ENCODE measurements at regions not wholly inside any gene's neighbourhood (a gene's known extent, or its start where the extent isn't known, plus 50 kb on each side); places are given as distances from the start of the nearest gene placed in this dataset.

GRCh38 chr3:110528305-110529121 lies 543.1 kb upstream of the NECTIN3 start (continued):
- TF ChIP-seq, protein P1, sequence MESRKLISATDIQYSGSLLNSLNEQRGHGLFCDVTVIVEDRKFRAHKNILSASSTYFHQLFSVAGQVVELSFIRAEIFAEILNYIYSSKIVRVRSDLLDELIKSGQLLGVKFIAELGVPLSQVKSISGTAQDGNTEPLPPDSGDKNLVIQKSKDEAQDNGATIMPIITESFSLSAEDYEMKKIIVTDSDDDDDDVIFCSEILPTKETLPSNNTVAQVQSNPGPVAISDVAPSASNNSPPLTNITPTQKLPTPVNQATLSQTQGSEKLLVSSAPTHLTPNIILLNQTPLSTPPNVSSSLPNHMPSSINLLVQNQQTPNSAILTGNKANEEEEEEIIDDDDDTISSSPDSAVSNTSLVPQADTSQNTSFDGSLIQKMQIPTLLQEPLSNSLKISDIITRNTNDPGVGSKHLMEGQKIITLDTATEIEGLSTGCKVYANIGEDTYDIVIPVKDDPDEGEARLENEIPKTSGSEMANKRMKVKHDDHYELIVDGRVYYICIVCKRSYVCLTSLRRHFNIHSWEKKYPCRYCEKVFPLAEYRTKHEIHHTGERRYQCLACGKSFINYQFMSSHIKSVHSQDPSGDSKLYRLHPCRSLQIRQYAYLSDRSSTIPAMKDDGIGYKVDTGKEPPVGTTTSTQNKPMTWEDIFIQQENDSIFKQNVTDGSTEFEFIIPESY (CRISPR knock-in tag; IDR thresholded peaks at IDR 0.05) = no peak
- peak; percentile 79 for TF ChIP-seq ZNF592 (IDR thresholded peaks at IDR 0.05)
- TF ChIP-seq CXXC5 (CRISPR knock-in tag; IDR thresholded peaks at IDR 0.05) = no peak
- no peak for TF ChIP-seq ILK (tag; IDR thresholded peaks at IDR 0.05; ENCODE audit: borderline replicate concordance, low read depth)
- no peak for TF ChIP-seq DIDO1 (tag; IDR thresholded peaks at IDR 0.05; ENCODE audit: low read depth)
- no peak for TF ChIP-seq ZKSCAN3 (CRISPR knock-in tag; IDR thresholded peaks at IDR 0.05)
- TF ChIP-seq, protein P2, sequence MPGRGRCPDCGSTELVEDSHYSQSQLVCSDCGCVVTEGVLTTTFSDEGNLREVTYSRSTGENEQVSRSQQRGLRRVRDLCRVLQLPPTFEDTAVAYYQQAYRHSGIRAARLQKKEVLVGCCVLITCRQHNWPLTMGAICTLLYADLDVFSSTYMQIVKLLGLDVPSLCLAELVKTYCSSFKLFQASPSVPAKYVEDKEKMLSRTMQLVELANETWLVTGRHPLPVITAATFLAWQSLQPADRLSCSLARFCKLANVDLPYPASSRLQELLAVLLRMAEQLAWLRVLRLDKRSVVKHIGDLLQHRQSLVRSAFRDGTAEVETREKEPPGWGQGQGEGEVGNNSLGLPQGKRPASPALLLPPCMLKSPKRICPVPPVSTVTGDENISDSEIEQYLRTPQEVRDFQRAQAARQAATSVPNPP (IDR thresholded peaks at IDR 0.05; ENCODE audit: borderline replicate concordance, insufficient read depth, insufficient read length) = no peak
- no peak for TF ChIP-seq U2AF2 (optimal IDR thresholded peaks at IDR 0.05; ENCODE audit: low read depth, low read length)
- no peak for TF ChIP-seq ARNT (IDR thresholded peaks at IDR 0.05)
- no peak for TF ChIP-seq MLLT1 (IDR thresholded peaks at IDR 0.05)
- TF ChIP-seq SREBF2 (CRISPR knock-in tag; IDR thresholded peaks at IDR 0.05) = no peak
- TF ChIP-seq TEAD4 (IDR thresholded peaks at IDR 0.05; ENCODE audit: low read length) = peak; percentile 47; the same call in 1 of the 2 replicates
- no peak for TF ChIP-seq TEAD4 (CRISPR knock-in tag; IDR thresholded peaks at IDR 0.05; ENCODE audit: borderline replicate concordance)
- peak; percentile 36 for TF ChIP-seq BRD9 (IDR thresholded peaks at IDR 0.05; ENCODE audit: low read depth, partially characterized antibody)
- TF ChIP-seq PCBP2 (IDR thresholded peaks at IDR 0.05; ENCODE audit: low read depth, low read length, poor library complexity, severe bottlenecking) = no peak
- TF ChIP-seq PRPF4 (IDR thresholded peaks at IDR 0.05; ENCODE audit: insufficient read depth, low read depth, low read length, poor library complexity, severe bottlenecking) = no peak
- no peak for TF ChIP-seq SMAD1 (IDR thresholded peaks at IDR 0.05; ENCODE audit: low read depth, low read length, partially characterized antibody)
- TF ChIP-seq ZNF23 (CRISPR knock-in tag; IDR thresholded peaks at IDR 0.05) = no peak
- no peak for TF ChIP-seq TEAD1 (CRISPR knock-in tag; IDR thresholded peaks at IDR 0.05)

All from K562 (cell line).